GM12878 (cell line): ENCODE measurements at regions not wholly inside any gene's neighbourhood (a gene's known extent, or its start where the extent isn't known, plus 50 kb on each side); places are given as distances from the start of the nearest gene placed in this dataset.

Source experiments
- CHD1 ChIP-seq: IDR thresholded peaks from 2 replicates; pipeline ENCODE4 v1.6.1; 2012; ENCODE audit warnings: low read depth, low read length, improper control_type of control experiment
- DPF2 ChIP-seq: fragments of 450-650 bp; IDR thresholded peaks from 2 replicates; pipeline ENCODE4 v1.6.1; 2017; ENCODE audit warnings: mild to moderate bottlenecking
- EGR1 ChIP-seq, 2 experiments: IDR thresholded peaks; 1 replicate in 1 of 2; 2 replicates in 1 of 2; pipeline ENCODE4 v1.6.1; 2011 to 2012; ENCODE audit warnings: low read depth in 2 of 2, low read length in 2 of 2, borderline replicate concordance in 1 of 2, mild to moderate bottlenecking in 1 of 2, moderate library complexity in 1 of 2
- EZH2 ChIP-seq: IDR thresholded peaks from 2 replicates; pipeline ENCODE4 v1.6.1; 2012; ENCODE audit warnings: low read depth, mild to moderate bottlenecking, control low read depth, inconsistent platforms, low read length, borderline replicate concordance; ENCODE audit not compliant: control insufficient read depth
- NFIC ChIP-seq: IDR thresholded peaks from 2 replicates; pipeline ENCODE4 v1.6.1; 2012; ENCODE audit warnings: low read depth, mild to moderate bottlenecking, inconsistent platforms, low read length, moderate library complexity
- POLR2A ChIP-seq: IDR thresholded peaks from 2 replicates; pipeline ENCODE4 v1.6.1; 2011; ENCODE audit warnings: low read depth, mild to moderate bottlenecking, low read length
- RB1 ChIP-seq: fragments of 450-650 bp; formaldehyde crosslinking; IDR thresholded peaks from 2 replicates; pipeline ENCODE4 v1.6.1; 2017; ENCODE audit warnings: mild to moderate bottlenecking, borderline replicate concordance
- SIN3A ChIP-seq: IDR thresholded peaks from 2 replicates; pipeline ENCODE4 v1.6.1; 2012; ENCODE audit warnings: low read depth, low read length, improper control_type of control experiment
- SMC3 ChIP-seq: IDR thresholded peaks from 2 replicates; pipeline ENCODE4 v1.6.1; 2011; ENCODE audit warnings: low read length, improper control_type of control experiment, borderline replicate concordance
- TCF7 ChIP-seq: IDR thresholded peaks from 2 replicates; pipeline ENCODE4 v1.6.1; 2014; ENCODE audit warnings: antibody characterized with exemption, borderline replicate concordance
- TF ChIP-seq, protein P1 (sequence below): IDR thresholded peaks from 2 replicates; pipeline ENCODE4 v1.6.1; 2011; ENCODE audit warnings: low read depth, low read length, improper control_type of control experiment, borderline replicate concordance
- TF ChIP-seq, protein P2 (sequence below), 3 experiments: IDR thresholded peaks in 2 of 3; conservative IDR thresholded peaks in 1 of 3; 2 replicates each; pipeline ENCODE4 v1.5.1; 2011; ENCODE audit warnings: low read depth in 3 of 3, low read length in 3 of 3, mild to moderate bottlenecking in 3 of 3, control low read depth in 2 of 3, moderate library complexity in 2 of 3, inconsistent platforms in 1 of 3, mixed read lengths in 1 of 3; ENCODE audit not compliant: control insufficient read depth in 2 of 3, insufficient read depth in 1 of 3; ENCODE audit errors: extremely low read depth in 1 of 3
- TF ChIP-seq, protein P3 (sequence below): IDR thresholded peaks from 2 replicates; pipeline ENCODE4 v1.6.1; 2012; ENCODE audit warnings: low read depth, low read length, improper control_type of control experiment

DNA sequence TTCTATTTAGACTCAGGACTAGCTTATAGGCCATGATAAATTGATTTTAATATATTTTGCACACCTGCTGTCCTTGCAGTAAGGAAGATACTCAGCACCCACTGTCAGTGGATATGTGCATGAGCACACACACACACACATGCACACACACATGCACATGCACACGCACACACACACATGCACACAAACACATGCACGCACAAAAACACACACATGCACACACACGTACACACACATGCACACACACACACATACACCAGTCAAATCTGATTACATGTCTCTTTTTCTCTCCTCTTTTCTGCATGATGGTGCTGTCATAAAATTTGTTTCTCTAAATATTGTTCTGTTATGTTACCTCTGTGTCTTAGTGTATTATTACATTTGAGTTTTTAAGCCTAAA lies 87.3 kb upstream of the OSTN start:
- TF ChIP-seq CHD1 = no peak
- TF ChIP-seq, protein P1, sequence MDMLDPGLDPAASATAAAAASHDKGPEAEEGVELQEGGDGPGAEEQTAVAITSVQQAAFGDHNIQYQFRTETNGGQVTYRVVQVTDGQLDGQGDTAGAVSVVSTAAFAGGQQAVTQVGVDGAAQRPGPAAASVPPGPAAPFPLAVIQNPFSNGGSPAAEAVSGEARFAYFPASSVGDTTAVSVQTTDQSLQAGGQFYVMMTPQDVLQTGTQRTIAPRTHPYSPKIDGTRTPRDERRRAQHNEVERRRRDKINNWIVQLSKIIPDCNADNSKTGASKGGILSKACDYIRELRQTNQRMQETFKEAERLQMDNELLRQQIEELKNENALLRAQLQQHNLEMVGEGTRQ = no peak
- no peak for TF ChIP-seq NFIC
- TF ChIP-seq, protein P2, sequence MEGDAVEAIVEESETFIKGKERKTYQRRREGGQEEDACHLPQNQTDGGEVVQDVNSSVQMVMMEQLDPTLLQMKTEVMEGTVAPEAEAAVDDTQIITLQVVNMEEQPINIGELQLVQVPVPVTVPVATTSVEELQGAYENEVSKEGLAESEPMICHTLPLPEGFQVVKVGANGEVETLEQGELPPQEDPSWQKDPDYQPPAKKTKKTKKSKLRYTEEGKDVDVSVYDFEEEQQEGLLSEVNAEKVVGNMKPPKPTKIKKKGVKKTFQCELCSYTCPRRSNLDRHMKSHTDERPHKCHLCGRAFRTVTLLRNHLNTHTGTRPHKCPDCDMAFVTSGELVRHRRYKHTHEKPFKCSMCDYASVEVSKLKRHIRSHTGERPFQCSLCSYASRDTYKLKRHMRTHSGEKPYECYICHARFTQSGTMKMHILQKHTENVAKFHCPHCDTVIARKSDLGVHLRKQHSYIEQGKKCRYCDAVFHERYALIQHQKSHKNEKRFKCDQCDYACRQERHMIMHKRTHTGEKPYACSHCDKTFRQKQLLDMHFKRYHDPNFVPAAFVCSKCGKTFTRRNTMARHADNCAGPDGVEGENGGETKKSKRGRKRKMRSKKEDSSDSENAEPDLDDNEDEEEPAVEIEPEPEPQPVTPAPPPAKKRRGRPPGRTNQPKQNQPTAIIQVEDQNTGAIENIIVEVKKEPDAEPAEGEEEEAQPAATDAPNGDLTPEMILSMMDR (IDR thresholded peaks at IDR 0.05 in 2 of 3, conservative IDR thresholded peaks at IDR 0.05 in 1 of 3; ENCODE audit: control insufficient read depth in 2 of 3, extremely low read depth in 1 of 3, insufficient read depth in 1 of 3, low read depth in 3 of 3, low read length in 3 of 3) = no peak
- no peak for TF ChIP-seq TCF7
- TF ChIP-seq, protein P3, sequence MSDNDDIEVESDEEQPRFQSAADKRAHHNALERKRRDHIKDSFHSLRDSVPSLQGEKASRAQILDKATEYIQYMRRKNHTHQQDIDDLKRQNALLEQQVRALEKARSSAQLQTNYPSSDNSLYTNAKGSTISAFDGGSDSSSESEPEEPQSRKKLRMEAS = no peak
- no peak for TF ChIP-seq SMC3
- TF ChIP-seq POLR2A = no peak
- no peak for TF ChIP-seq DPF2
- TF ChIP-seq RB1 = no peak
- no peak for TF ChIP-seq SIN3A
- TF ChIP-seq EZH2 = no peak
- no peak for TF ChIP-seq EGR1 (IDR thresholded peaks at IDR 0.05; ENCODE audit: borderline replicate concordance in 1 of 2, low read depth in 2 of 2, low read length in 2 of 2)
